ENCODE measurements at regions not wholly inside any gene's neighbourhood (a gene's known extent, or its start where the extent isn't known, plus 50 kb on each side); places are given as distances from the start of the nearest gene placed in this dataset.

- no peak for DNase-seq
These were observed 664.9 kb downstream of the VRK1 start for GRCh38 chr14:97462081-97462480.

- no peak for DNase-seq
These were observed 671.0 kb downstream of the VRK1 start for GRCh38 chr14:97468220-97468619.

DNA sequence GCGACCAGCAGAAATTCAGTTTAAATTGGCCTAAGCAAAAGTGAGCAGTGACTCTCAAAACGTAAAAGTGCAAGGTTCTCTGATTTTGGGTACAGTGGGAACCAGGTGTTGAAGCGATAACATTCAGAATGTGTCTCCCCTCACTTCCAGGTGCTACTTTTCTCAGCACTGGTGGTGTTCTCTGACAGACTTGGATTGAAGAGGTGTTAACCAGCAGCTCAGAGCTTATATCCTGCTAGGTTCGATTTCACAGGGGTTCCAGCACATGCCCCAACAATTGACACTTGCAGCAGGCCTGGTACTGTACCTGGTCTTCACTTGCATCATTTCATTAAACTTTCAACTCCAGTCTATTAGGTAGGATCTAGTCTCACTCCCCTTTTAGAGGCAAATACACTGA lies 680.2 kb downstream of the VRK1 start:
- DNase-seq, result no peak

DNA sequence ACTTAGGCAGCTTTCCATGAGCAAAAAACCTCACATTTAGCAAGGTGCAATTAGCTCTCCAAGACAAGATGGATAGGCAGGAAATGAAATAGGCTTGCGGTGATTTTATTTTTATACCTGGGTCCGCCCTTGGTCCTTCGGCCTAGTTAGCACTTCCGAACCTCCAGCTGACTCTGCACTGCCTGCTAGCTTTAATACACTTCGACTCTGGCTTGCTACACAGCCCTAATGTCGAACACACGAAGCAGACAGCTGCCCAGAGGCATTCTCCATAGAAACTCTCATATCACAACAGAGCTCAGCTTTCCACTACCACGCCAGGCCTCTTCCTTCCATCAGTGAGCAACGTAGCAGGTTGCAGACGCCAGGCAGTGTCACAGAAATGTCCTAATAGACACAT lies 688.0 kb downstream of the VRK1 start:
- no peak for DNase-seq

DNA sequence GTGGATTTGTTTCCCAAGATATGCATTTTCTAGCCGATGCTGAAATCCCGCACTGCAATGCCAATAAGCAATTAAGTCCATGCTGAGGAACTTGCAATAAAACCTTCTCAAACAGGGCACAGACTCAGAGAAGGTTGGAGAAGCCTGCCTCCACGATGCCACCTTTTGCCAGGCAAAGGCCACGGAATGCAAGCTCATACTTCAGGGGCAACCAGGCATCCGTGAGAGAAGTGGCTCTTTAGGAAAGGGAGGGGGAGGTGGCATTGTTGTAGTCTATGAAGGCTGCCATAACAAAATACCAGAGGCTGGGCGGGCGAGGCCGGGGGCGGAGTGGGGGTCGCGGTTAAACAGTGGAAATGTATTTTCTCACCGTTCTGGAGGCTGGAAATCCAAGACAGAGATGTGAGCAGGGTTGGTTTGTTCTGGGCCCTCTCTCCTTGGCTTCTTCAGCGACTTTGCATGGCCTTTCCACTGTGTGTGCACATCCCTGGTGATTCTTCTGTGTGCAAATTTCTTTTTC lies 689.5 kb downstream of the VRK1 start:
- DNase-seq, result no peak

- DNase-seq, result no peak
These were observed 692.6 kb downstream of the VRK1 start for GRCh38 chr14:97489750-97490149.

- DNase-seq, result no peak
These were observed 693.4 kb downstream of the VRK1 start for GRCh38 chr14:97490521-97491070.

DNA sequence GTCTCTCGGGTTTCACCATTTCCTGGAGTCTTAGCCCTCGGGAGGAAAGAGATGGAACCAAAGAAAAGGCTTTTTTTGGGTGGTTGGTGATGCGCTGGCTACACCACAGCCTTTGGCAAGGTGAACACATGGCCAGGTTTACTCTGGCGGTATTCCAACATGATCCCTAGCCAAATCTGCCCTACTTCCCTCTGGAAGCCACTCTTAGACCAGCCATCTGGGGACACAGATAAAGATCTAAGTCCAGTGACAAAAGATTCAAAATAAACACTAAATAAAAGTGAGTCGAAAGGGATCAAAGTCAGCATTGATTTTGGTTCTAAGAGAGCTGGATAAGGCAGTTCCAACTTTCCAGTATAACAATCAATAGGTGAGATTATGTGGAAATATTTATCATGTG lies 694.5 kb downstream of the VRK1 start:
- DNase-seq, result no peak

DNA sequence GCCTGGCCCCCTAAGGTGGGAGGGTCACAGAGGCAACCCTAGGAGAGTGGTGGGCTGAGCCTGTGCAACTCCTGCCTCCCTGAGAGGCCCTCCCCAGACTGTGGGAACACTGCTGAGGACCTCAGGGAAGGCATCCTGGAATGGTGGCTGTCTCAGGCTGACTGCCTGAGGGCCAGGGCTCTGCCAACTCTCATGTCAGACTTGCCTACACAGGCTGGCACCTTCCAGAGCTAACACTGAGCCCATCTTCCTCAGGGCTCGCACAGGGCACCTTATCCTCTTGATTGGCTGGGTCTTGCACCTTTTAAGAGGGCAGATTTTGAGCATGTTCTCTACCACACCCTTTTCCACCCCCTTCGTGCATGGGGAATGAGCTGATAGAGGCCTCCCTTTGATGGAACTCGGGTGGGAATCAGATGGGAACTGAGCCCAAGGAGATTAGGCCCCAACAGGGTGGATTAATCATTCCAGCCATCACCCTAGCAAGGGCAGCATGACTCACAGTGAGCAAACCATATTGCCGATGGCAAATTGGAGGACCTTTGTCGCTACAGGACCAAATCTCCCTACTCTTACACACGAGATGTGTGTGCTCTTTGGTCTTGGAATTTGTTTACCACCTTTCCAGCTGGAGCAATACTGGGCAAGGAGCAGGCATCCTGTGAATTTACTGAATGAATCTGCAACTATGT lies 702.8 kb downstream of the VRK1 start:
- no peak for DNase-seq

DNA sequence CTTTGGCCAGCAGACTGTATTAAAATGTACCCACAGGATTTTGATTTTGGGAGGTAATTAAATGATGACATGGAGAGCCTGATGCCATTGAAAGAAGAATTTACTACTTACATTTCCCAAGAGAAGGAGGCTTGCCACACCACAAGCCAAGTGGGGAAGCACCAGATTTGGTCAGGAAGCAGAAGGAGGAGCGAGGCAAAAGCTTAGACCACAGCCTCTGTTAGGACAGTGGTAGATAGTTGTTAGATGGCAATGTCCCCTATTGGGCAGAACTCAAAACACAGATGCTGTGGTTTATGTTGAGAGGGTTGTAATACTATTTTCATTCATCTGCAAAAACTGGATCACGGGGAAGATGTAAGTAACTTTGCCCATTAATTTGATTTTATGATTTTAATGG lies 709.4 kb downstream of the VRK1 start:
- no peak for DNase-seq

DNA sequence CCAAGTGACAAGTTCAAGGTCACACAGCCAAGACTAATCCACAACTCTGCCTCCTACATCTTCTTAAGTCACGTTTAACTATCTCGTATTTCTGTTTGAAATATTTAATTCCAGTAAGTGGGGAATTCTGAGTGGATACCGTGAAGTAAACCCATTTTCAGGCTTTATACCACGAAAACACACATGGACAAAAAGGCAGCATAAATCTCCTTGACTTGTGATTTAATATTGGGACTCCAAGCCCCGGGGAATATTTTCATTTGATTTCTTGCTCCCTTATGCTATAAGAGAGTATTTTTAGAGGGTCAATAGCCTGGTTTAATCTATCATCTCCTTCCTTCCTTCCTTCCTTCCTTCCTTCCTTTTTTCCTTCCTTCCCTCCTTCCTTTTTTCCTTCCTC lies 716.7 kb downstream of the VRK1 start:
- no peak for DNase-seq

DNA sequence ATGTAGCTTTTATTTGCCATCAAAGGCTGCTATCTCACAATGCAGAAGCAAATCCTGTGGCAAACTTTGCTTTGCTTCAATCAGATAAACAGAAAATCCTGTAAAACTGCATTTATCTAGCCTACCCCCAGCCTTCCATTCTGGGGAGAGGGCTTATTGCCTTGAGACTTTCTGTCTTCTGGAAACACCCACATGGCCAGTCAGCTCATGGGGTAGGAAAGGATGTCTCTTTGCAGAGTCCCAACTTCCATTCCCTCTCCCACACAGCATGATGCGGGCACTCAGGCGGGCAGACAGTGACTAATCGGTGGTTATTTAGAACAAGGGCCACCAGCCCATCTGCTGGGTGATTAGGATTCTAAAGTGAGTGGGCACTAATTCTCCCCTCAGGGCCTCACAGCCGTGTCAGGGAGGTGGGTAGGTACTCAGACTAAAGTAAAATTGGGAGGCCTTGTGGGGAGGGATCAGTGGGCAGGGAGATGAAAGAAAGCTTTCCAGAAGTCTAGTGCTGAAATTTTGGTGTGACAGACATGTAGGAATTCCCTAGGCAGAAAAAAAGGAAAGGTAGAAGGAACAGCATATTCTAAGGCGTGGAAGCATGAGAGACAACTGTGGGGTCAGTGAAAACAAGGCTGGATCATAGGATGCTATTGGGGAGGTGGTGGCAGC lies 720.5 kb downstream of the VRK1 start:
- DNase-seq, result no peak

- no peak for DNase-seq
These were observed 726.8 kb downstream of the VRK1 start for GRCh38 chr14:97523936-97524335.

DNA sequence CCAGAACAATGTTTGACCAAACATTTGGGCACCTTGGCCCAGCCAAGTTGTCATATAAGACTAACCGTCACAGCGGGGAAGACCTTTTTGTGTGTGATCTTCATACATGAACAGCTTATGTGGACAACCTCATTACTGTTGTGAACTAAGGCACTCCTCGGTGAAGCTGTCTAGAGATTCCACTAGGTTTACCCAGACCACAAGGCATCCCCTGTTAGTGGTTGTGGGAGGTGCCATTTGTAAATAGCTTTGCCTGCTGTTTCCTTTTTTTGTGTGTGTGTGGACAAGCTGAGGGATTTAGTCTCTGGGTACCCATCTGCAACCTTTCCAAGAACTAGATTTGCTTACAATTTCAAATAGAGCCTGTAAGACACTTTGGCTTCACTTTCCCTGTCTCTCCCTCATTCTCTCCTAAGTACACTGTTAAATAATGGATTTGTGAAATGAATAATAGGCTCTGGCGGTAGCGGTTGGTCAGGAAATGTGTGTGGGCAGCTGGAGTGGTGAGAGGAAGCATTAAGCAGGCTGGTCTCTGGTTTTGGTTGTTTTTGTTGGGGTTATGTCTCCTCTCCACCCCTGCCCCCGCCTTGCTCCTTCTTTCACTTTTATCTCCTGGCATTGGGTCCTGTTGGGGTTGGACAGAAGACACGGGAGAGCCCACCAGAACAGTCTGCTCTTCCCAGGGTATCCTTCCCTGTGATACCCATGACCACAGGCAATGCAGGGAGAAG lies 727.6 kb downstream of the VRK1 start:
- DNase-seq, result no peak

DNA sequence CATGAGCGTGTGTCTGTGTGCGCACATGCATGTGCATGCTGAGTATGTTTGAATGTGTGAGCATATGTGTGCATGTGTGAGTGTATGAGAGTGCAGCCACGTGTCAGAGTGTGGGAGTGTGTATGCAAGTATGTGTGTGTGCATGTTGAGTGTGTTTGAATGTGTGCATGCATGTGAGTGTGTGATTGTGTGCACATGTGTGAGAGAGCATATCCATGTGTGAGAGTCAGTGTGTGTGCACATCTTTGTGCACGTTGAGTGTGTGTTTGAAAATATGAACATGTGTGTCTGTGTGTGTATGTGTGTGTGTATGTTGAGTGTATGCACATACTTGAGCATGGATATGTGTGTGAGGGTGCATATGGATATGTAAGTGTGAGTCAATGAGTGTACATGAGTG lies 730.8 kb downstream of the VRK1 start:
- no peak for DNase-seq

- no peak for DNase-seq
These were observed 734.9 kb downstream of the VRK1 start for GRCh38 chr14:97532052-97532451.

DNA sequence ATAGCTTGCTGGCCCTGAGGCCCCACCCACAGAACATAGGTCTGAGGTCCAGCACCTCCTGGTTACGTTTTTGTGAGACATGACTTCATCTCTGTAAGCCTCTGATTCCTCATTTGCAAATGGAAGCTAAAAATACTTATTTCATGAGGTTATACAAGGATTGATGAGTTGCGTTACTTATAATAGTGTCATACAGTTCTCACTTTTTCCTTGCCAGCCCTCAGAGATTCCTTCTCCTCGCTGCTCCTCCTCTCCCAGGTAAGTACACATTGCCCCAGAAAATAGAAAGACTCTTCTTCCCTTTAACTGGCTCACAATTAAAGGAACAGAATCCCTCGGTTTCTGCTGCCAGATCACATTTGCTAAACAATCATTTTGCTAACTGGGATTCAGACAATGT lies 739.2 kb downstream of the VRK1 start:
- no peak for DNase-seq

GRCh38 chr14:97538749-97539410 lies 741.7 kb downstream of the VRK1 start:
- DNase-seq, result no peak

GRCh38 chr14:97539411-97539795 lies 742.2 kb downstream of the VRK1 start:
- no peak for DNase-seq

- no peak for DNase-seq
These were observed 742.7 kb downstream of the VRK1 start for GRCh38 chr14:97539884-97540283.

- DNase-seq, result no peak
These were observed 746.0 kb downstream of the VRK1 start for GRCh38 chr14:97543221-97543620.

GRCh38 chr14:97543816-97544215 lies 746.6 kb downstream of the VRK1 start:
- DNase-seq, result no peak

GRCh38 chr14:97544571-97544970 lies 747.4 kb downstream of the VRK1 start:
- DNase-seq, result no peak

Data from GF-D8 (cell line).